Motor neuron (in vitro differentiated cells): ENCODE measurements at regions not wholly inside any gene's neighbourhood (a gene's known extent, or its start where the extent isn't known, plus 50 kb on each side); places are given as distances from the start of the nearest gene placed in this dataset.
"Not testable (repeated sequence)": the region's sequence is repeated elsewhere in the genome, so short reads cannot be mapped to it uniquely, and the experiment has no call there.

Experiments
- ATAC-seq, 8 experiments: fragments of 200-7000 bp; cut with Tn5 transposase; replicated peaks in 6 of 8; 2 replicates each; pipeline ENCODE4 v1.8.0; 2021; ENCODE audit warnings: mild to moderate bottlenecking in 8 of 8, moderate library complexity in 8 of 8
- H3K27ac ChIP-seq, 2 donors: fragments of 250-450 bp; sonication (Bioruptor Pico); 2 replicates each; pipeline ENCODE4 v1.9.0; 2021; ENCODE audit warnings: antibody characterized with exemption in 2 of 2, mild to moderate bottlenecking in 2 of 2, moderate library complexity in 1 of 2
- H3K4me1 ChIP-seq, 2 donors: fragments of 250-450 bp; sonication (Bioruptor Pico); replicated peaks in 1 of 2; 2 replicates each; pipeline ENCODE4 v1.6.1; 2021; ENCODE audit warnings: antibody characterized with exemption in 2 of 2, mild to moderate bottlenecking in 2 of 2, moderate library complexity in 1 of 2
- H3K4me3 ChIP-seq, 5 donors: fragments of 250-450 bp; sonication (Bioruptor Pico); 2 replicates each; pipeline ENCODE4 v1.9.0; 2021; ENCODE audit warnings: antibody characterized with exemption in 5 of 5, mild to moderate bottlenecking in 5 of 5, moderate library complexity in 4 of 5
- WGBS, 10 experiments: fragments of 450-650 bp; shearing (Covaris generic); methylation state at CpG; one replicate each; pipeline ENCODE4 v1.0.0; 2022; 5-methylcytosine and 5-hydroxymethylcytosine counted together
- in situ Hi-C, 9 experiments: fragments of 400-800 bp; cut with MboI; loops; one replicate each; pipeline ENCODE4 v1.15.0; 2021; ENCODE audit warnings: low sequenced_read_pairs in 9 of 9, low pct_unique_long_range_greater_than_20kb in 2 of 9; ENCODE audit not compliant: unreplicated experiment in 9 of 9

GRCh38 chr12:92424338-92424737 is 278.5 kb upstream of the PLEKHG7 start:
- in situ Hi-C loops = no loop called here
- WGBS, 10 experiments = 30 to 84% (median 68%) methylated on average over 1 to 4 of the region's 4 CpGs
- Histone ChIP-seq H3K4me3 (no peak overlapping the region), H3K27ac (no peak overlapping the region), H3K4me1 (peaks cover 6 to 15% of the 10 kb centered on the region in 2 donors)
- peak in 3 of 8 experiments; percentile 48 to 49 (median 48) for ATAC-seq

DNA sequence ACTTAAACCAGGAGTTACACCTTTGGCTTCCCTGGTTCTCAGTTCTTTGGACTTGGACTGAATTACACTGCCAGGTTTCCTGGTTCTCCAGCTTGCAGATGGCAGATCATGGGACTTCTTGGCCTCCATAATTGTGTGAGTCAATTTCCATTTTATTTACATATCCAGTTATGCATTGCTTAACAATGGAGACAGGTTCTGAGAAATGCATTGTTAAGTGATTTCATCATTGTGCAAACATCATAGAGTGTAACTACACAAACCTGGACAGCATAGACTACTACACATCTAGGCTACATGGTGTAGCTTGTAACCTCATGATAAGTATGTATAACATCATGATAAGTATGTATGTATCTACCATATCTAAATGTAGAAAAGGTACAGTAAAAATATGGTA is 276.1 kb upstream of the BTG1 start:
- H3K4me3 ChIP-seq = no peak overlapping the region
- in situ Hi-C loops = no loop called here
- peak in 4 of 8 experiments; percentile 47 to 98 (median 94) for ATAC-seq
- H3K27ac ChIP-seq = no peak overlapping the region
- peaks cover 6 to 10% of the 10 kb centered on the region in 2 donors for H3K4me1 ChIP-seq

- WGBS, 10 experiments = 86 to 100% (median 100%) methylated on average over 1 of the region's 1 CpG; no CpG with 5 or more reads in 2 of the 10 experiments
- no peak overlapping the region for H3K4me3 ChIP-seq
- no peak for ATAC-seq
- H3K4me1 ChIP-seq = peaks cover 6 to 10% of the 10 kb centered on the region in 2 donors
- in situ Hi-C loops = no loop called here
- H3K27ac ChIP-seq = no peak overlapping the region
Measured at GRCh38 chr12:92421042-92421441, 275.4 kb upstream of the BTG1 start.

GRCh38 chr12:92419201-92419600 is 273.6 kb upstream of the BTG1 start:
- no peak overlapping the region for H3K4me3 ChIP-seq
- peaks cover 0 to 2% of the 10 kb centered on the region in 2 donors for H3K4me1 ChIP-seq
- WGBS, 10 experiments = 80 to 100% (median 86%) methylated on average over 1 of the region's 1 CpG; no CpG with 5 or more reads in 6 of the 10 experiments
- H3K27ac ChIP-seq = no peak overlapping the region
- ATAC-seq = no peak
- in situ Hi-C loops = no loop called here

DNA sequence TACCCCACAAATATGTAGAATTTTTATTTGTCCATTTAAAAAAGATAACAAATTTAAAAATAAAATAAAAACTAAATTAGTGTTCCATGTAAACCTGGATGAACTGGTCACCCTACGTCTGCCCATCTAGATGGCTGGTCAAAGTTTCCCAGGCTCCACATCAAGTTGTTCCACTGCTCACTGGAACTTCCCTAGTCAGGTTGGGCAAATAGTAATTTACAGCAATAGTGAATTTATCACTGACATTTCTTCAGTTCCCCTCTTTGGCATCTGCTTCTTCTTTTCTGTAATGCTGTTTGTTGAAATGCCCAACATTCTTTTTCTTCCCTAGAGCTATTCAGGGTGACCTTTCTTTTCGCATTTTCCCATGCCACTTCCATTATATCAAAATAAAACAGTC is 272.7 kb upstream of the BTG1 start:
- in situ Hi-C loops = no loop called here
- no peak overlapping the region for H3K27ac ChIP-seq
- 83 to 100% (median 98%) methylated on average over 1 to 2 of the region's 2 CpGs; no CpG with 5 or more reads in 2 of the 10 experiments for WGBS, 10 experiments
- H3K4me3 ChIP-seq = no peak overlapping the region
- no peak for ATAC-seq
- H3K4me1 ChIP-seq = no peaks in the 10 kb centered on the region

- H3K4me3 ChIP-seq = no peak overlapping the region
- in situ Hi-C loops = no loop called here
- WGBS, 10 experiments = 60 to 100% (median 88%) methylated on average over 1 to 2 of the region's 2 CpGs; no CpG with 5 or more reads in 1 of the 10 experiments
- no peak overlapping the region for H3K27ac ChIP-seq
- ATAC-seq = no peak
- no peaks in the 10 kb centered on the region for H3K4me1 ChIP-seq
Measured at GRCh38 chr12:92417373-92417772, 271.7 kb upstream of the BTG1 start.

- WGBS, 10 experiments = 80 to 100% (median 95%) methylated on average over 1 to 4 of the region's 4 CpGs; no CpG with 5 or more reads in 2 of the 10 experiments
- ATAC-seq = no peak
- Histone ChIP-seq H3K4me1 (no peaks in the 10 kb centered on the region), H3K27ac (no peak overlapping the region), H3K4me3 (no peak overlapping the region)
- in situ Hi-C loops = no loop called here
Measured at GRCh38 chr12:92416385-92416812, 270.8 kb upstream of the BTG1 start.

- no peak overlapping the region for H3K27ac ChIP-seq
- no peaks in the 10 kb centered on the region for H3K4me1 ChIP-seq
- in situ Hi-C loops = no loop called here
- ATAC-seq = no peak
- 44 to 97% (median 88%) methylated on average over 1 to 5 of the region's 5 CpGs; no CpG with 5 or more reads in 1 of the 10 experiments for WGBS, 10 experiments
- no peak overlapping the region for H3K4me3 ChIP-seq
Measured at GRCh38 chr12:92414170-92415070, 268.8 kb upstream of the BTG1 start.

DNA sequence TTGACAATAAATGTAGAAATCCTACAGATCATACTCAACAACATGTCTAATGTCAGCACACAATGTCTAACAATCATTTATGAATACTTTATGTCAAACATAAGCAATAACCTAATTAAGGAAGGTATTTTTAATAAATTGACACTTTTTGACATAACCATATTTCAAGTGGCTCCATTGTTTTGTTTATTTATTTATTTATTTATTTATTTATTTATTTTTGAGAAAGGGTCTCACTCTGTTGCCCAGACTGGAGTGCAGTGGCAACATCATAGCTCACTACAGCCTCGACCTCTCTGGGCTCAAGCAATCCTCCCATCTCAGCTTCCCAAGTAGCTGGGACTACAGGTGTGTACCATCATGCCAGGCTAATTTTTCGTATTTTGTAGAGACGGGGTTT is 267.6 kb upstream of the BTG1 start:
- 33 to 100% (median 100%) methylated on average over 1 to 2 of the region's 3 CpGs; no CpG with 5 or more reads in 5 of the 10 experiments for WGBS, 10 experiments
- no peaks in the 10 kb centered on the region for H3K4me1 ChIP-seq
- in situ Hi-C loops = no loop called here
- no peak overlapping the region for H3K4me3 ChIP-seq
- no peak overlapping the region for H3K27ac ChIP-seq
- no peak for ATAC-seq

DNA sequence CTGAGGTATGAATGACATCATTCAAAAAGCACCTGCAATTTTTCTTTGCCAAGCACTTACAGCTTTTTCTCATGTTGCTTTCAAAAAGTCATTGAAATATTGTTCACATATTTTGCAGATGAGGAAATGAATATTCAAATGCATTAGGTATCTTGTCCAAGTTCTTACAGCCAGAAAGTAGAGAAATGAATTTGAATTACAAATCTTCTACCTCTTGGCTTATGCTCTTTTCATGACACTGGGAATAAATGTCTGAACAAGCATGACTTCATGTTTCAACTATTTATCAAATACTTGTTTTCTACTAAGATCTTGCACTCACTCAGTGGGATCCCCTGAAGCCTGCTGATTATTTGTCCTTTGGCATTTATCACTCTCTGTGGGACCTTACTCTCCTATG is 267.2 kb upstream of the BTG1 start:
- no peak overlapping the region for H3K27ac ChIP-seq
- H3K4me3 ChIP-seq = no peak overlapping the region
- no peaks in the 10 kb centered on the region for H3K4me1 ChIP-seq
- ATAC-seq = peak in 3 of 8 experiments; percentile 66 to 84 (median 83)
- in situ Hi-C loops = no loop called here

DNA sequence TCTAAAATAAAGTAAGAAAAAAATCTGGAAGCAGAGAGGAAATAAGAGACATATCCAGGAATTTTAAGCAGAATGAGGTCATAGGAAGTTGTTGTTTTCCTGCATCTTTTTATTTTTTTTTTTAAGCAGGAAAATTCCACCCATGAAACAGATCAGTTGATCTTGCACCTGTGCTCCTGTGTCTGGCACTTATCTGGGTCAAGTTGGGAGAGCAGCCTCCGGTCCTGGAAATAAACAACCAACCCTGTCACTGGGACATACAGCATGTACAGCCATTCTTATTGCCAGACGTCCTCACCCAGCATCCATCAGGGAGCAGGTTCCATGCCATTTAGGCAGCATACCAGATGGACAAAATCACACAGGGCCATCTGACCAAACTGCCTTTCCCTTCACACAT is 266.0 kb upstream of the BTG1 start:
- WGBS, 10 experiments = 60 to 100% (median 76%) methylated on average over 1 to 2 of the region's 2 CpGs; no CpG with 5 or more reads in 2 of the 10 experiments
- H3K4me1 ChIP-seq = no peaks in the 10 kb centered on the region
- no peak overlapping the region for H3K4me3 ChIP-seq
- no peak overlapping the region for H3K27ac ChIP-seq
- in situ Hi-C loops = no loop called here
- no peak for ATAC-seq

DNA sequence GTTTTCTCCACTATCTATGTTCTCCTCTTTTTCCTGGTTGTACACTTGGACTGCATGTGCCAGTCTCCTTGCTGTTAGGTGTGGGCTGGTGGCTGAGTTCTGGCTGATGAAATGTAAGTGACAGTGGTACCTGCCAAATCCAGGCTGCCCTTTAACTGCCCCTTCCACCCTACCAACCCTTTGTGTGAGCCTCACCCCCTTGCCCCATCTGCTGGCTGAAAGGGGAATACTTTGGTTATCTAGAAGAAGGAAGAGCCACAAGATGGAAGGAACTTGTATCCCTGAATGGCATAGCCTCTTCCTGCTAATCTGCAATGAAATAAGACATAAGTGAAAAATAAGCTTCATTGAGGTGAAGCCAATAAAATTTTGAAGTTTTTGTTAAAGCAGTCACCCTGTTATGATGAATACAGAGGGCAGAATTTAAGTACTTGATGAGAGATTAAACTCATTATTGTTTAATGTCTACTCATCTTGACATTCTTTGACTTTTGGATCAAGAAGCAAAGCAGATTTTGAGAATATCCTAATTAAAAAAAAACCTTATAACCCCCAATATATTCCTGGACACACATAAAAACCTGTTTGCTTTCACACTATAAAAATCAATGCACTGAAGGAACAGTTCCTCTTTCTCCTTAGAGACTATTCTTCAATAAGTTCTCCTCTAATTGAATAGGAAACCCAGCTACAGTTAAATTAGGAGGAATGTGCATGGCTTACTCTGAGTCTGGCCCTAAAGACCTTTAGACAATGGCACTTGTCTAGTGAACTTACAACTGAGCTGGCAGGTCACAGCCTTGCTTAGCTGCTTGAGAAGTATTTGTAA is 262.6 kb upstream of the BTG1 start:
- no peaks in the 10 kb centered on the region for H3K4me1 ChIP-seq
- ATAC-seq = peak in 3 of 8 experiments; percentile 56 to 75 (median 73)

DNA sequence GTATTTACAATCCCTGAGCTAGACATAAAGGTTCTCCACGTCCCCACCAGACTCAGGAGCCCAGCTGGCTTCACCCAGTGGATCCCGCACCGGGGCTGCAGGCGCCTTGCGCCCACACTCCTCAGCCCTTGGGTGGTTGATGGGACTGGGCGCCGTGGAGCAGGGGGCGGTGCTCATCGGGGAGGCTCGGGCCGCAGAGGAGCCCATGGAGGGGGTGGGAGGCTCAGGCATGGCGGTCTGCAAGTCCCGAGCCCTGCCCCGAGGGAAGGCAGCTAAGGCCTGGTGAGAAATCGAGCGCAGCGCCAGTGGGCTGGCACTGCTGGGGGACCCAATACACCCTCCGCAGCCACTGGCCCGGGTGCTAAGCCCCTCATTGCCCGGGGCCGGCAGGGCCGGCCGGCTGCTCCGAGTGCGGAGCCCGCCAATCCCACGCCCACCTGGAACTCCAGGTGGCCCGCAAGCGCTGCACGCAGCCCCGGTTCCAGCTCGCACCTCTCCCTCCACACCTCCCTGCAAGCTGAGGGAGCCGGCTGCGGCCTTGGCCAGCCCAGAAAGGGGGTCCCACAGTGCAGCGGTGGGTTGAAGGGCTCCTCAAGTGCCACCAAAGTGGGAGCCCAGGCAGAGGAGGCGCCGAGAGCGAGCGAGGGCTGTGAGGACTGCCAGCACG is 260.9 kb upstream of the BTG1 start:
- H3K27ac ChIP-seq, H3K4me3 ChIP-seq, H3K4me1 ChIP-seq, ATAC-seq, in situ Hi-C loops: not testable (repeated sequence)
- WGBS, 10 experiments = 67 to 97% methylated on average over 1 to 6 of the region's 40 CpGs; no CpG with 5 or more reads in 8 of the 10 experiments

More for the DNA sequence above, 262.6 kb upstream of the BTG1 start:
- H3K27ac ChIP-seq = no peak overlapping the region
- H3K4me3 ChIP-seq = no peak overlapping the region
- in situ Hi-C loops = no loop called here
